GM20000 (cell line): ENCODE measurements at regions not wholly inside any gene's neighbourhood (a gene's known extent, or its start where the extent isn't known, plus 50 kb on each side); places are given as distances from the start of the nearest gene placed in this dataset.

Experiments
- DNase-seq: peaks from one replicate; pipeline ENCODE4 v3.0.0; 2012; ENCODE audit warnings: low spot score
- TF ChIP-seq, protein P1 (sequence below): IDR thresholded peaks from 2 replicates; pipeline ENCODE4 v1.5.1; 2012; ENCODE audit warnings: mild to moderate bottlenecking, control low read depth; ENCODE audit errors: extremely low read depth, missing control alignments

DNA sequence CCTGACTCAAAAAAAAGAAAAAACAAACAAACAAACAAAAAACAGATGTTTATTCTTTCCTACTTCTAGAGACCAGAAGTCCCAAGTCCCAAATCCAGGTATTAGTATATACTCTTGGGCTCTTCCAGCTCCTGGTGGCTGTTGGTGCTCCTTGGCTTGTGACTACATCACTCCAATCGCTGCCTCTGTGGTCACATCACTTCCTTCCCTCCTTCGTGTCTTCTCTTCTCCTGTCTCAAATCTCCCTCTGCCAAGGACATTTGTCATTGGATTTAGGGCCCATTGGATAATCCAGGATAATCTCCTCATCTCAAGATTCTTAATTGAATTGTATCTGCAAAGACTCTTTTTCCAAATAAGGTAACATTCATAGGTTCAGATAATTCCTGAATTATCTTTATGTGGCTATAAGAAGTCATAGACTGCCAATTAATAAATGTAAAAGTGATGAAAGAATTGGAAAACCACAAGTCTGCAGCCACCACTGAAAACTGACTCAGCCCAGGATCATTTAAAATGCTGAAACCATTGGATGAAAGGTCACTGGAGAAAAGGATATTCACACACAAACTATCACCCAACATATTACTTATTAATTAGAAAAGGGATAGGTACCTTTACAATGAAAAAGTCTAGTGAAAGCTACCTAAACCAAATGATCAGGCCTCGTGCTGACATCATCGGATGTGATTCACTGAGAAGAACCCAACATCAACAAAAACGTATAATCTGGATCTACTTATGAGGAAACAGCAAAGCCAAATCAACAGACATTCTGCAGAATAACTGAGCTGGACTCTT is 67.1 kb downstream of the ZNF281 start:
- TF ChIP-seq, protein P1, sequence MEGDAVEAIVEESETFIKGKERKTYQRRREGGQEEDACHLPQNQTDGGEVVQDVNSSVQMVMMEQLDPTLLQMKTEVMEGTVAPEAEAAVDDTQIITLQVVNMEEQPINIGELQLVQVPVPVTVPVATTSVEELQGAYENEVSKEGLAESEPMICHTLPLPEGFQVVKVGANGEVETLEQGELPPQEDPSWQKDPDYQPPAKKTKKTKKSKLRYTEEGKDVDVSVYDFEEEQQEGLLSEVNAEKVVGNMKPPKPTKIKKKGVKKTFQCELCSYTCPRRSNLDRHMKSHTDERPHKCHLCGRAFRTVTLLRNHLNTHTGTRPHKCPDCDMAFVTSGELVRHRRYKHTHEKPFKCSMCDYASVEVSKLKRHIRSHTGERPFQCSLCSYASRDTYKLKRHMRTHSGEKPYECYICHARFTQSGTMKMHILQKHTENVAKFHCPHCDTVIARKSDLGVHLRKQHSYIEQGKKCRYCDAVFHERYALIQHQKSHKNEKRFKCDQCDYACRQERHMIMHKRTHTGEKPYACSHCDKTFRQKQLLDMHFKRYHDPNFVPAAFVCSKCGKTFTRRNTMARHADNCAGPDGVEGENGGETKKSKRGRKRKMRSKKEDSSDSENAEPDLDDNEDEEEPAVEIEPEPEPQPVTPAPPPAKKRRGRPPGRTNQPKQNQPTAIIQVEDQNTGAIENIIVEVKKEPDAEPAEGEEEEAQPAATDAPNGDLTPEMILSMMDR, result no peak
- DNase-seq, result no peak

GRCh38 chr1:200338451-200338850 is 71.4 kb downstream of the ZNF281 start:
- no peak for DNase-seq
- TF ChIP-seq, protein P1, result no peak

GRCh38 chr1:200337831-200338230 is 72.0 kb downstream of the ZNF281 start:
- no peak for DNase-seq
- TF ChIP-seq, protein P1, result no peak

DNA sequence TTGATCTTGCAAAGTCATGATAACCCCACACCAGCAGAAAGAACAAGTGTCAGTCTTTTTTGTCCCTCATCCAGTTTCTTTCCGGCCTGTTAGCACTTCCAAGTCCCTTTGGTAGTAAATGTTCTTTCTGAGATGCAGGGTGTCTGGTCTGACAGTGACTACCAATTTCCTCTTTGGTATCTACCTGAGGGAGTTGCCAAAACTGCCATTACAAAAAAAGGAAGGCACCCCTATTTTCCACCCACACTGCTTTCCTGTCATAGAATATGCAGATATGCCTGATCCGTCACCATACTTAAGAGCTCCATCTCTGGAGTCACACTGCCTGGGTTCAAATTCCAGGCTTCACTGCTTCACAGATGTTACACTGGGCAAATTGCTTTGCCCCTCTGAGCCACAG is 72.4 kb downstream of the ZNF281 start:
- DNase-seq, result no peak
- TF ChIP-seq, protein P1, result no peak

DNA sequence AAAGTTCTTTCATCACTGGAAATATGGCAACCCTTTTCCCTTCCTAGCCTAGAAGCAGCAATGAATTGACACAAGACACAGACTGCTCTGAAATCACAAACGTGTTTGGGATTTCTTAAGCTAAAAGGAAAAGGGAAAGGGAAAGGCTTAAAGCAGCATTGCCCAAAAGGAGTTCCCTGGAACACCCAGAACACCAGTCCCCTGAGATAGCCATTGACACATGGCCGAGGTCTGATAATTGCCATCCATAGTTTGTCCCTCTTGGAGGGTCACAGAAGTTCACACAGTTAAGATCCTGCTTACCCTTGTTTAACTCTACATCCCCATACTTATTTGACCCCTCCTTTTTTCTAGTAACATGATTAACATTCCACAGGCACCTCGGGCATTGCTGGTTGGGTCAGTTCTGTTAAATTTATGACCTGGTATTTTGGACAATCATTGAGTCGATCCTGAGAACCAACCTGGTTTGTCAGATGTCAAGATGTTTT is 72.9 kb downstream of the ZNF281 start:
- TF ChIP-seq, protein P1, result no peak
- no peak for DNase-seq

DNA sequence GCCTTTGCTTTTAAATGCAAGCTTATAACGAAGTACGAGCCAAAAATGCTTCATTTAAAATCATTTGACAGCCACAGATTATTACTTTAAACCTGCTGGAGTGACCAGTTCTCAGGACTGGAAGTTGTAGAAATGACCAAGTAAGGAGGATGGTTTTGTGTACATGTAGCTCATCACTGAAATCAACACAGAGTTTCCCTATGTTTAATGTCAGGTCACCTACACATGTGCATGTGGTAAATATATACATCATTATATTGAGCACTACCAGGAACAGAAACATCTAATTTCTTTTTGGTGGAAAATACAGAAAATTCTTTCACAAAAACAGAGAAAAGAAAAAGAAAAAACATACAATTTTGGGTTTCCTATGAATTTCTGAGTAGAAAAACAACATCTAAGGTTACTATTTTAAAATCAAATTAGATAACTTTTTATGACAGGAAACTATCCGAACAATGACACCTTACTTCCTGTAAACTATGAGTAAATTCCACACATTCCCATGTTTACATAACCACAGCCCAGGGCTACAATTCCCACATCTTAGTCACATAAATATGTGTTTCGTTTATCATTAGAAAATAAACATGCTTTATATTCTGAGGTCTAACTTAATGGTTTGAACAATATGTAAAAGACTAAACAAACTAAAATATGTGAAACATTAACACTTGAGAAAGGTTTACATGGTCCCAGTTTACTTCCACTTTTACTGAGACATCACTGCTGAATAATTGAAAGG is 73.6 kb downstream of the ZNF281 start:
- DNase-seq, result no peak
- TF ChIP-seq, protein P1, result no peak

GRCh38 chr1:200334661-200335256 is 75.1 kb downstream of the ZNF281 start:
- DNase-seq, result no peak
- TF ChIP-seq, protein P1, result no peak
